ENCODE measurements at regions not wholly inside any gene's neighbourhood (a gene's known extent, or its start where the extent isn't known, plus 50 kb on each side); places are given as distances from the start of the nearest gene placed in this dataset.
A peak's percentile ranks its signal among the peaks of the same experiment; 100 is the strongest.

DNA sequence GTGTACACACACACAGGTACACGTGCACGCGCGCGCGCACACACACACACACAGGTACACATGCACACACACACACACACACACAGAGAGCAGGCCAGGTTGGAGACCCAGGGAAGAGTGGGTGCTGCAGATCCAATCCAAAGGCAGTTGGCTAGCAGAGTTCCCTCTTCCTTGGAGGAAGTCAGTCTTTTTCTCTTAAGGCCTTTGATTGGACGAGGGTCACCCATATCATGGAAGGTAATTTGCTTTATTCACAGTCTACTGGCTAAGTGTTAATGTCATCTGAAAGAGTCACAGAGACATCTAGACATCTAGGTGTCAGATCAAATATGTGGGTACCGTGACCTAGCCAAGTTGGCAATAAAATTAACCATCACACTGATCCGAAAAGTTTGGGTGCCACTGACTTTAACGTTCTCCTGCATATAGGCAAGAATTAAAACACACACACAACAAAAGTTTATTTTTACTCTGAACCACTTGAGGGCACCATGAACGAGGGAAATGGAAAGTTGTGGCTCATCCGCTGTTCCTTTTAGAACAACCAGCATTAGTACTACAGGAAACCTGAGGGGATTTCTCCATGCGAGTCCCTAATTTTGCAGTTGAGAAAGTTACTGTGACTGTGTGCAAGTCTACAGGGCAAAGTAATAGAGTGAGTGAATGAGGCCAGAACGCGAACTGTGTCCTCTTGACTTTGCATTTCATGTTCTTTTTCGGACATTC is 66.0 kb upstream of the STOX2 start:
- H3K56ac ChIP-seq (ENCODE audit: insufficient read length, low read depth, low read length): no peak overlapping the region
- no peak overlapping the region for H2BK5ac ChIP-seq (ENCODE audit: insufficient read length, low read length)
- H3K79me1 ChIP-seq (ENCODE audit: insufficient read depth, low read depth, low read length, poor library complexity, severe bottlenecking): no peaks in the 10 kb centered on the region
- H4K91ac ChIP-seq (ENCODE audit: insufficient read length, low read depth, low read length): no peak overlapping the region
- H3K4ac ChIP-seq (ENCODE audit: low read depth, low read length): no peak overlapping the region
- peaks cover 2% of the 10 kb centered on the region for H3K27me3 Mint-ChIP-seq (ENCODE audit: low read depth)
- H3K27ac ChIP-seq (ENCODE audit: insufficient read length, low read depth, low read length): no peak overlapping the region
- TF ChIP-seq, protein P1, sequence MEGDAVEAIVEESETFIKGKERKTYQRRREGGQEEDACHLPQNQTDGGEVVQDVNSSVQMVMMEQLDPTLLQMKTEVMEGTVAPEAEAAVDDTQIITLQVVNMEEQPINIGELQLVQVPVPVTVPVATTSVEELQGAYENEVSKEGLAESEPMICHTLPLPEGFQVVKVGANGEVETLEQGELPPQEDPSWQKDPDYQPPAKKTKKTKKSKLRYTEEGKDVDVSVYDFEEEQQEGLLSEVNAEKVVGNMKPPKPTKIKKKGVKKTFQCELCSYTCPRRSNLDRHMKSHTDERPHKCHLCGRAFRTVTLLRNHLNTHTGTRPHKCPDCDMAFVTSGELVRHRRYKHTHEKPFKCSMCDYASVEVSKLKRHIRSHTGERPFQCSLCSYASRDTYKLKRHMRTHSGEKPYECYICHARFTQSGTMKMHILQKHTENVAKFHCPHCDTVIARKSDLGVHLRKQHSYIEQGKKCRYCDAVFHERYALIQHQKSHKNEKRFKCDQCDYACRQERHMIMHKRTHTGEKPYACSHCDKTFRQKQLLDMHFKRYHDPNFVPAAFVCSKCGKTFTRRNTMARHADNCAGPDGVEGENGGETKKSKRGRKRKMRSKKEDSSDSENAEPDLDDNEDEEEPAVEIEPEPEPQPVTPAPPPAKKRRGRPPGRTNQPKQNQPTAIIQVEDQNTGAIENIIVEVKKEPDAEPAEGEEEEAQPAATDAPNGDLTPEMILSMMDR (conservative IDR thresholded peaks at IDR 0.05): peak; percentile 59
- H3K4me1 Mint-ChIP-seq: peaks cover 15% of the 10 kb centered on the region in 2 experiments; a peak in 3 of 4 replicates
- H3K23ac ChIP-seq (ENCODE audit: insufficient read length, low read depth, low read length): no peak overlapping the region
- H2BK120ac ChIP-seq (ENCODE audit: low read depth, low read length, poor library complexity, severe bottlenecking): no peak overlapping the region
- H2AFZ ChIP-seq (ENCODE audit: low read length): no peak overlapping the region
- no peak overlapping the region for H3K14ac ChIP-seq (ENCODE audit: insufficient read depth, low read length)
- no peak overlapping the region for H4K5ac ChIP-seq (ENCODE audit: insufficient read length, low read depth, low read length)
- no peak overlapping the region for H2AK5ac ChIP-seq (ENCODE audit: insufficient read length, low read length)
- H2BK12ac ChIP-seq (ENCODE audit: insufficient read length, low read depth, low read length): no peak overlapping the region
- H3K9ac ChIP-seq (ENCODE audit: extremely low read depth, insufficient read length, low read length): no peak overlapping the region
- no CpG with 5 or more reads among the region's 16 CpGs for WGBS (ENCODE audit: extremely low coverage, insufficient read length, low lambda C conversion rate)
- no peak overlapping the region for H3K18ac ChIP-seq (ENCODE audit: insufficient read length, low read depth, low read length)
- no peak overlapping the region for H3K4me3 Mint-ChIP-seq
- no peaks in the 10 kb centered on the region for H3K36me3 Mint-ChIP-seq (ENCODE audit: insufficient read depth in 1 of 3, low read depth in 3 of 3)
- no peaks in the 10 kb centered on the region for H3K23me2 ChIP-seq (ENCODE audit: insufficient read length, low read depth, low read length, poor library complexity, severe bottlenecking)
- H4K8ac ChIP-seq (replicated peaks; ENCODE audit: insufficient read length, low read depth, low read length): no peak overlapping the region
- H3K27ac Mint-ChIP-seq: no peak overlapping the region
- H3K79me2 ChIP-seq (ENCODE audit: insufficient read depth, low read length): no peaks in the 10 kb centered on the region
- no peaks in the 10 kb centered on the region for H3K9me3 ChIP-seq (ENCODE audit: control insufficient read depth, low read depth, low read length)
- H2BK15ac ChIP-seq (ENCODE audit: low read depth, low read length): no peak overlapping the region
- no peak for DNase-seq
- H3K9me3 Mint-ChIP-seq: no peaks in the 10 kb centered on the region
- H2BK20ac ChIP-seq (ENCODE audit: low read depth, low read length, poor library complexity, severe bottlenecking): no peak overlapping the region
- H3K27me3 ChIP-seq (ENCODE audit: insufficient read depth, low read length): no peaks in the 10 kb centered on the region
- H4K20me1 ChIP-seq (ENCODE audit: control insufficient read depth, insufficient read depth, insufficient read length): no peaks in the 10 kb centered on the region
- H3K4me1 ChIP-seq (ENCODE audit: insufficient read depth, low read length): no peaks in the 10 kb centered on the region
- H3T11ph ChIP-seq (ENCODE audit: low read length): no peak overlapping the region
- H3K4me2 ChIP-seq (ENCODE audit: insufficient read depth, insufficient read length, low read length): no peak overlapping the region

Data from H9 (cell line).